ENCODE measurements at regions not wholly inside any gene's neighbourhood (a gene's known extent, or its start where the extent isn't known, plus 50 kb on each side); places are given as distances from the start of the nearest gene placed in this dataset.

GRCh38 chr6:132135409-132135808 is 184.2 kb upstream of the CCN2 start:
- ATAC-seq = no peak

GRCh38 chr6:132133736-132134445 is 182.7 kb upstream of the CCN2 start:
- ATAC-seq = no peak
- TF ChIP-seq CSDC2 (CRISPR knock-in tag; IDR thresholded peaks at IDR 0.05) (no peak), ZNF8 (CRISPR knock-in tag; IDR thresholded peaks at IDR 0.05) (no peak), TSHZ2 (CRISPR knock-in tag; IDR thresholded peaks at IDR 0.05) (no peak), RARB (CRISPR knock-in tag; IDR thresholded peaks at IDR 0.05) (no peak), ZFP30 (CRISPR knock-in tag; IDR thresholded peaks at IDR 0.05) (no peak), PATZ1 (CRISPR knock-in tag; IDR thresholded peaks at IDR 0.05; ENCODE audit: borderline replicate concordance) (no peak), ZNF70 (CRISPR knock-in tag; IDR thresholded peaks at IDR 0.05) (no peak), BACH2 (CRISPR knock-in tag; IDR thresholded peaks at IDR 0.05; ENCODE audit: borderline replicate concordance) (no peak), TOX (CRISPR knock-in tag; IDR thresholded peaks at IDR 0.05; ENCODE audit: borderline replicate concordance) (no peak), ZC3H10 (CRISPR knock-in tag; IDR thresholded peaks at IDR 0.05) (no peak)

More at GRCh38 chr6:132135409-132135808, 184.2 kb upstream of the CCN2 start:
- no peak for TF ChIP-seq TSHZ2 (CRISPR knock-in tag; IDR thresholded peaks at IDR 0.05)
- no peak for TF ChIP-seq ISL1 (CRISPR knock-in tag; IDR thresholded peaks at IDR 0.05)
- TF ChIP-seq ESRRG (CRISPR knock-in tag; IDR thresholded peaks at IDR 0.05) = no peak
- TF ChIP-seq TCF4 (CRISPR knock-in tag; IDR thresholded peaks at IDR 0.05; ENCODE audit: borderline replicate concordance) = no peak
- no peak for TF ChIP-seq RARB (CRISPR knock-in tag; IDR thresholded peaks at IDR 0.05)
- no peak for TF ChIP-seq PATZ1 (CRISPR knock-in tag; IDR thresholded peaks at IDR 0.05; ENCODE audit: borderline replicate concordance)
- no peak for TF ChIP-seq PPARA (CRISPR knock-in tag; IDR thresholded peaks at IDR 0.05; ENCODE audit: borderline replicate concordance)
- TF ChIP-seq ZFP3 (CRISPR knock-in tag; IDR thresholded peaks at IDR 0.05) = no peak
- no peak for TF ChIP-seq ZNF8 (CRISPR knock-in tag; IDR thresholded peaks at IDR 0.05)
- no peak for TF ChIP-seq POU6F1 (CRISPR knock-in tag; IDR thresholded peaks at IDR 0.05; ENCODE audit: borderline replicate concordance, low read depth)
- TF ChIP-seq ZNF565 (CRISPR knock-in tag; conservative IDR thresholded peaks at IDR 0.05; ENCODE audit: low read depth) = no peak
- TF ChIP-seq CREB5 (CRISPR knock-in tag; IDR thresholded peaks at IDR 0.05; ENCODE audit: low read depth) = no peak

All from SK-N-SH treated with all-trans-retinoic acid at 6 μM for 48 hours (cell line).